Ishikawa (cell line): ENCODE measurements at regions not wholly inside any gene's neighbourhood (a gene's known extent, or its start where the extent isn't known, plus 50 kb on each side); places are given as distances from the start of the nearest gene placed in this dataset.

Experiments used
- CEBPB ChIP-seq: IDR thresholded peaks from 2 replicates; pipeline ENCODE4 v1.6.1; 2012
- CREB1 ChIP-seq: IDR thresholded peaks from 2 replicates; pipeline ENCODE4 v1.6.1; 2012; ENCODE audit warnings: low read depth
- EGR1 ChIP-seq: IDR thresholded peaks from 2 replicates; pipeline ENCODE4 v1.6.1; 2012
- EP300 ChIP-seq: IDR thresholded peaks from 2 replicates; pipeline ENCODE4 v1.6.1; 2012; ENCODE audit warnings: borderline replicate concordance
- NFIC ChIP-seq: IDR thresholded peaks from 2 replicates; pipeline ENCODE4 v1.6.1; 2012
- RAD21 ChIP-seq: IDR thresholded peaks from 2 replicates; pipeline ENCODE4 v1.6.1; 2012; ENCODE audit warnings: low read depth
- TAF1 ChIP-seq: IDR thresholded peaks from 2 replicates; pipeline ENCODE4 v1.6.1; 2012; ENCODE audit warnings: low read depth, mild to moderate bottlenecking
- TCF12 ChIP-seq: IDR thresholded peaks from 2 replicates; pipeline ENCODE4 v1.6.1; 2012; ENCODE audit warnings: low read depth
- TEAD4 ChIP-seq: IDR thresholded peaks from 2 replicates; pipeline ENCODE4 v1.6.1; 2012
- YY1 ChIP-seq: IDR thresholded peaks from 2 replicates; pipeline ENCODE4 v1.6.1; 2012; ENCODE audit warnings: low read depth
- ZBTB7A ChIP-seq: IDR thresholded peaks from 2 replicates; pipeline ENCODE4 v1.6.1; 2012; ENCODE audit warnings: low read depth
- TF ChIP-seq, protein P1 (sequence below): IDR thresholded peaks from 2 replicates; pipeline ENCODE4 v1.6.1; 2012
- TF ChIP-seq, protein P2 (sequence below): IDR thresholded peaks from 2 replicates; pipeline ENCODE4 v1.6.1; 2012
- TF ChIP-seq, protein P3 (sequence below): IDR thresholded peaks from 2 replicates; pipeline ENCODE4 v1.6.1; 2012; ENCODE audit warnings: low read depth, mild to moderate bottlenecking

DNA sequence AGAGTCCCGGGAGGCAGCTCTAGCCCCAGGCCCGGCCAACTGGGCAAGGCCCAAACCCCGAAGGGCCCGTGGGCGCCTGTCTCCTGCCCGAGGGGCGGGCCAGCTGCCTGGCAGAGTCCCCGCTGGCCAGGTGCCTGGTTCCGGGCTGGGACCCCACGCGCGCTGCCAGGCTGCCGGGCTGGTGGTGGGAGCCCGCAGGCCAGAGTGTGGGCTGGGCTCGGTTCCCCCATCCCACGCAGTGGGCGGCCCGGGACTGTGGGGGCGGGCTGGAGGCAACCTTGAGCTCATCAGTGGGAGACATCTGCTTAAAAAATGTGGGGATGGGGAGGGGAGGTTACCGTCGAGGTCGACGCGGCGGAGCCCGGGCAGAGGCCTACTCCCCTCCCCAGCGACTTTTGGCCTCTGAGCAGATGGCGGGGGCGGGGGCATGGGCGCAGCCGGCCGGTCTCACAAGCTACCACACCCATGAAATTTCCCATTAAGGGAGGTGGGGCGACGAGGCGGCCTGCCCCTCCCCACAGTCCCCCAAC is 176.4 kb upstream of the GSE1 start:
- TF ChIP-seq YY1 (no peak), EP300 (no peak), ZBTB7A (no peak), TAF1 (no peak), RAD21 (no peak), CEBPB (no peak), TCF12 (no peak), TEAD4 (no peak), EGR1 (no peak), NFIC (no peak), CREB1 (no peak)
- TF ChIP-seq, protein P1, sequence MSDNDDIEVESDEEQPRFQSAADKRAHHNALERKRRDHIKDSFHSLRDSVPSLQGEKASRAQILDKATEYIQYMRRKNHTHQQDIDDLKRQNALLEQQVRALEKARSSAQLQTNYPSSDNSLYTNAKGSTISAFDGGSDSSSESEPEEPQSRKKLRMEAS = no peak
- TF ChIP-seq, protein P2, sequence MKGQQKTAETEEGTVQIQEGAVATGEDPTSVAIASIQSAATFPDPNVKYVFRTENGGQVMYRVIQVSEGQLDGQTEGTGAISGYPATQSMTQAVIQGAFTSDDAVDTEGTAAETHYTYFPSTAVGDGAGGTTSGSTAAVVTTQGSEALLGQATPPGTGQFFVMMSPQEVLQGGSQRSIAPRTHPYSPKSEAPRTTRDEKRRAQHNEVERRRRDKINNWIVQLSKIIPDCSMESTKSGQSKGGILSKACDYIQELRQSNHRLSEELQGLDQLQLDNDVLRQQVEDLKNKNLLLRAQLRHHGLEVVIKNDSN = no peak
- TF ChIP-seq, protein P3, sequence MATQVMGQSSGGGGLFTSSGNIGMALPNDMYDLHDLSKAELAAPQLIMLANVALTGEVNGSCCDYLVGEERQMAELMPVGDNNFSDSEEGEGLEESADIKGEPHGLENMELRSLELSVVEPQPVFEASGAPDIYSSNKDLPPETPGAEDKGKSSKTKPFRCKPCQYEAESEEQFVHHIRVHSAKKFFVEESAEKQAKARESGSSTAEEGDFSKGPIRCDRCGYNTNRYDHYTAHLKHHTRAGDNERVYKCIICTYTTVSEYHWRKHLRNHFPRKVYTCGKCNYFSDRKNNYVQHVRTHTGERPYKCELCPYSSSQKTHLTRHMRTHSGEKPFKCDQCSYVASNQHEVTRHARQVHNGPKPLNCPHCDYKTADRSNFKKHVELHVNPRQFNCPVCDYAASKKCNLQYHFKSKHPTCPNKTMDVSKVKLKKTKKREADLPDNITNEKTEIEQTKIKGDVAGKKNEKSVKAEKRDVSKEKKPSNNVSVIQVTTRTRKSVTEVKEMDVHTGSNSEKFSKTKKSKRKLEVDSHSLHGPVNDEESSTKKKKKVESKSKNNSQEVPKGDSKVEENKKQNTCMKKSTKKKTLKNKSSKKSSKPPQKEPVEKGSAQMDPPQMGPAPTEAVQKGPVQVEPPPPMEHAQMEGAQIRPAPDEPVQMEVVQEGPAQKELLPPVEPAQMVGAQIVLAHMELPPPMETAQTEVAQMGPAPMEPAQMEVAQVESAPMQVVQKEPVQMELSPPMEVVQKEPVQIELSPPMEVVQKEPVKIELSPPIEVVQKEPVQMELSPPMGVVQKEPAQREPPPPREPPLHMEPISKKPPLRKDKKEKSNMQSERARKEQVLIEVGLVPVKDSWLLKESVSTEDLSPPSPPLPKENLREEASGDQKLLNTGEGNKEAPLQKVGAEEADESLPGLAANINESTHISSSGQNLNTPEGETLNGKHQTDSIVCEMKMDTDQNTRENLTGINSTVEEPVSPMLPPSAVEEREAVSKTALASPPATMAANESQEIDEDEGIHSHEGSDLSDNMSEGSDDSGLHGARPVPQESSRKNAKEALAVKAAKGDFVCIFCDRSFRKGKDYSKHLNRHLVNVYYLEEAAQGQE = no peak
